Activated CD4-positive, alpha-beta T cell treated with anti-CD3 and anti-CD28 coated beads for 4 hours (primary cell): ENCODE measurements at regions not wholly inside any gene's neighbourhood (a gene's known extent, or its start where the extent isn't known, plus 50 kb on each side); places are given as distances from the start of the nearest gene placed in this dataset.

Experiments
- DNase-seq, 2 donors: peaks; one replicate each; pipeline ENCODE4 v3.0.0-alpha.2; 2020

GRCh38 chr3:72116226-72116625 lies 331.3 kb upstream of the PROK2 start:
- no peak for DNase-seq

GRCh38 chr3:72115307-72115706 lies 330.4 kb upstream of the PROK2 start:
- DNase-seq, result no peak

- no peak for DNase-seq
These were observed 329.8 kb upstream of the PROK2 start for GRCh38 chr3:72114773-72115172.

- no peak for DNase-seq
These were observed 329.0 kb upstream of the PROK2 start for GRCh38 chr3:72113964-72114363.

GRCh38 chr3:72113564-72113963 lies 328.6 kb upstream of the PROK2 start:
- DNase-seq, result no peak

- DNase-seq, result no peak
These were observed 327.5 kb upstream of the PROK2 start for GRCh38 chr3:72112435-72112834.

- DNase-seq, result no peak
These were observed 326.6 kb upstream of the PROK2 start for GRCh38 chr3:72111265-72112205.

GRCh38 chr3:72109327-72110259 lies 324.6 kb upstream of the PROK2 start:
- DNase-seq, result no peak

- no peak for DNase-seq
These were observed 320.4 kb upstream of the PROK2 start for GRCh38 chr3:72105306-72105705.

GRCh38 chr3:72102112-72102616 lies 317.2 kb upstream of the PROK2 start:
- DNase-seq, result no peak

GRCh38 chr3:72101494-72101893 lies 316.5 kb upstream of the PROK2 start:
- no peak for DNase-seq

- DNase-seq, result peak; percentile 69 to 74
These were observed 315.7 kb upstream of the PROK2 start for GRCh38 chr3:72100601-72101187.

- DNase-seq, result no peak
These were observed 315.1 kb upstream of the PROK2 start for GRCh38 chr3:72100080-72100511.

- no peak for DNase-seq
These were observed 314.6 kb upstream of the PROK2 start for GRCh38 chr3:72099326-72100079.

GRCh38 chr3:72097053-72097452 lies 312.1 kb upstream of the PROK2 start:
- DNase-seq, result no peak

- DNase-seq, result no peak
These were observed 310.6 kb upstream of the PROK2 start for GRCh38 chr3:72095521-72095920.

GRCh38 chr3:72093992-72094334 lies 309.0 kb upstream of the PROK2 start:
- no peak for DNase-seq

GRCh38 chr3:72093270-72093991 lies 308.5 kb upstream of the PROK2 start:
- no peak for DNase-seq

GRCh38 chr3:72092778-72093177 lies 307.8 kb upstream of the PROK2 start:
- DNase-seq, result no peak

GRCh38 chr3:72088486-72089025 lies 303.6 kb upstream of the PROK2 start:
- no peak for DNase-seq

GRCh38 chr3:72087420-72087819 lies 302.5 kb upstream of the PROK2 start:
- DNase-seq, result no peak
